ENCODE measurements at regions not wholly inside any gene's neighbourhood (a gene's known extent, or its start where the extent isn't known, plus 50 kb on each side); places are given as distances from the start of the nearest gene placed in this dataset.

DNA sequence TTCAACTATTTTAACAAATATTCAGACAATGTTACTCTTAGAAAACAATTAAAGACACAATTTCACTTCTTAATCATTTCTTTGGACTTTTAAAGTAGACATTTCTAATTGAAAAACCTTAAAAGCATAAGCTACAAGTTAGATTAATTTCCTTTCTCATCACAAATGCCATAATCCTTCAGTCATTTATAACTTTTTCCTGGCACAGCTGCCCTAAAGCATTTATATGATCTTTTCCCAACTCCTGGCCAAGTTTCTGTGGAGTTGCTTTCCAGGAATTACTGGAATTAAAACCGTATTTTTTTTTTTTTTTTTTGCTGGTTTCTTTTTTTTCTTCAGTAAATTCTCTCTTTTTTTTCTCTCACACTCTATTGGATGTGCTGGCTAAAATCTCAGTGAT, 615.9 kb downstream of the TBC1D4 start:
- H3K4me3 ChIP-seq (ENCODE audit: low read depth in 1 of 2, low read length in 2 of 2): no peak overlapping the region
- H3K36me3 ChIP-seq (ENCODE audit: control insufficient read depth in 1 of 2, insufficient read depth in 2 of 2, low read length in 2 of 2): no peaks in the 10 kb centered on the region
- H3K27me3 ChIP-seq (ENCODE audit: low read depth, low read length): no peaks in the 10 kb centered on the region
- H3K4me1 ChIP-seq (ENCODE audit: control insufficient read depth in 1 of 2, insufficient read depth in 2 of 2, low read length in 2 of 2): no peaks in the 10 kb centered on the region
- H3K9me3 ChIP-seq (ENCODE audit: control insufficient read depth in 1 of 2, low read length in 2 of 2): peaks cover 0 to 6% of the 10 kb centered on the region in 2 donors
- H3K27ac ChIP-seq (ENCODE audit: low read length): no peak overlapping the region

GRCh38 chr13:74865656-74866055, 616.3 kb downstream of the TBC1D4 start:
- no peaks in the 10 kb centered on the region for H3K27me3 ChIP-seq (ENCODE audit: low read depth, low read length)
- no peaks in the 10 kb centered on the region for H3K36me3 ChIP-seq (ENCODE audit: control insufficient read depth in 1 of 2, insufficient read depth in 2 of 2, low read length in 2 of 2)
- H3K9me3 ChIP-seq (ENCODE audit: control insufficient read depth in 1 of 2, low read length in 2 of 2): peaks cover 0 to 6% of the 10 kb centered on the region in 2 donors
- H3K4me3 ChIP-seq (ENCODE audit: low read depth in 1 of 2, low read length in 2 of 2): no peak overlapping the region
- no peak overlapping the region for H3K27ac ChIP-seq (ENCODE audit: low read length)
- H3K4me1 ChIP-seq (ENCODE audit: control insufficient read depth in 1 of 2, insufficient read depth in 2 of 2, low read length in 2 of 2): no peaks in the 10 kb centered on the region

DNA sequence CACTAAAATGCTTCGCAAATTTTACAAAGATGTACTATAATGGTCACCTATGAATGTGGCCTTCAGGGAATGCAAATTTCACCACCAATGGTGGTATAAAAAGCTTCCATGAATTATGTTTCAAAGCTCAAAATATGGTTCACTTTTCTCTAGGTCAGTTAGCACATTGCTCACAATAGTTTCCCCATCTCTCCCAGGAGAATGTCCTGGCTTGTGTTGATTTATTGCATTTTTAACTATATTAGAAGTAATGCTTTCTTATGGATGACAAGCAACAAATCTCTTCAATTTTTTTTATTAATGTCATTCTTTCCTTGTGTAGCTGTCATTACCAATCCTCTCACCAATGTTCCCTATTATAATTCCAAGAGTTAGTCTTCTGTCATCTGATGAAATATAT, 621.2 kb downstream of the TBC1D4 start:
- H3K4me1 ChIP-seq (ENCODE audit: control insufficient read depth in 1 of 2, insufficient read depth in 2 of 2, low read length in 2 of 2): no peaks in the 10 kb centered on the region

DNA sequence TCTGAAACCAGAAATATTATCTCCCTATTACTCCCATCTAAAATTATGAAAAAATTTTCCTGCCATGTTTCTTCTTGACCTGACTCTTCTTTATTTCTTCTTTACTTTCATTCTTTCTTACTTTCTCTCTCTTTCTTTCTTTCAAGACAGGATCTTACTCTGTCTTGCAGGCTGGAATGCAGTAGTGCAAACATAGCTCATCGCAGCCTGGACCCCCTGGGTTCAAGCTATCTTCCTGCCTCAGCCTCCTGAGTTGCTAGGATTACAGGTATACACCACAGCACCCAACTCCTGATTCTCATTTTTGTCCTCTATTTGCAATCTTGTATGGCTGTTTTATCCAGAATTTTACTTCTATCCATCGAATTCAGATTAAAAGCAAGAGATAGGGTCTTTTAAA, 631.1 kb downstream of the TBC1D4 start:
- no peaks in the 10 kb centered on the region for H3K27me3 ChIP-seq (ENCODE audit: low read depth, low read length)
- no peak overlapping the region for H3K27ac ChIP-seq (ENCODE audit: low read length)
- H3K4me3 ChIP-seq (ENCODE audit: low read depth in 1 of 2, low read length in 2 of 2): no peak overlapping the region
- H3K9me3 ChIP-seq (ENCODE audit: control insufficient read depth in 1 of 2, low read length in 2 of 2): peaks cover 4 to 5% of the 10 kb centered on the region in 2 donors
- H3K36me3 ChIP-seq (ENCODE audit: control insufficient read depth in 1 of 2, insufficient read depth in 2 of 2, low read length in 2 of 2): no peaks in the 10 kb centered on the region
- H3K4me1 ChIP-seq (ENCODE audit: control insufficient read depth in 1 of 2, insufficient read depth in 2 of 2, low read length in 2 of 2): no peaks in the 10 kb centered on the region

More for the DNA sequence above, 621.2 kb downstream of the TBC1D4 start:
- Histone ChIP-seq H3K9me3 (ENCODE audit: control insufficient read depth in 1 of 2, low read length in 2 of 2) (peaks cover 0 to 5% of the 10 kb centered on the region in 2 donors), H3K27me3 (ENCODE audit: low read depth, low read length) (no peaks in the 10 kb centered on the region), H3K4me3 (ENCODE audit: low read depth in 1 of 2, low read length in 2 of 2) (no peak overlapping the region), H3K27ac (ENCODE audit: low read length) (no peak overlapping the region), H3K36me3 (ENCODE audit: control insufficient read depth in 1 of 2, insufficient read depth in 2 of 2, low read length in 2 of 2) (no peaks in the 10 kb centered on the region)

GRCh38 chr13:74847966-74848365, 634.0 kb downstream of the TBC1D4 start:
- Histone ChIP-seq H3K36me3 (ENCODE audit: control insufficient read depth in 1 of 2, insufficient read depth in 2 of 2, low read length in 2 of 2) (no peaks in the 10 kb centered on the region), H3K4me3 (ENCODE audit: low read depth in 1 of 2, low read length in 2 of 2) (peak overlapping the region in 1 of 2 donors; percentile 18), H3K27ac (ENCODE audit: low read length) (no peak overlapping the region), H3K27me3 (ENCODE audit: low read depth, low read length) (no peaks in the 10 kb centered on the region), H3K9me3 (ENCODE audit: control insufficient read depth in 1 of 2, low read length in 2 of 2) (peaks cover 4 to 5% of the 10 kb centered on the region in 2 donors), H3K4me1 (ENCODE audit: control insufficient read depth in 1 of 2, insufficient read depth in 2 of 2, low read length in 2 of 2) (no peaks in the 10 kb centered on the region)

DNA sequence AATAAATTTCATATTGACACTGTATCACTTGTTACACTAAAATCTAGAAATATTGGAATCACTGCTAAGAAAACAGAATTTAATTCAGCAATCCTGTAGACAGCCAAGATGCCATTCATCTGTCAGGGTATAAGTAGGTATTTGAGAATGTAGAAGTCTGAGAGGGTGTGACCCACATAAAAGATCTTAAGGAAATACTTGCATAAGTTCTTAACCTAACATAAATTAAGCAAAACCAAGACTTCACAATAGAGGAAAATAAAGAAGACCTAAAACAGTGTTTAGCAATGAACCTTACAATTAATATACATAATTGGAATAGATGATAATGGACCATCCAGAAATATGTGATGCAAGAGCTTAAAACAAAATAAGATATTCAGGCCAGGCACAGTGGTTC, 636.2 kb downstream of the TBC1D4 start:
- Histone ChIP-seq H3K4me3 (ENCODE audit: low read depth in 1 of 2, low read length in 2 of 2) (no peak overlapping the region), H3K4me1 (ENCODE audit: control insufficient read depth in 1 of 2, insufficient read depth in 2 of 2, low read length in 2 of 2) (no peaks in the 10 kb centered on the region), H3K9me3 (ENCODE audit: control insufficient read depth in 1 of 2, low read length in 2 of 2) (peaks cover 4 to 5% of the 10 kb centered on the region in 2 donors), H3K36me3 (ENCODE audit: control insufficient read depth in 1 of 2, insufficient read depth in 2 of 2, low read length in 2 of 2) (no peaks in the 10 kb centered on the region), H3K27ac (ENCODE audit: low read length) (no peak overlapping the region), H3K27me3 (ENCODE audit: low read depth, low read length) (no peaks in the 10 kb centered on the region)

DNA sequence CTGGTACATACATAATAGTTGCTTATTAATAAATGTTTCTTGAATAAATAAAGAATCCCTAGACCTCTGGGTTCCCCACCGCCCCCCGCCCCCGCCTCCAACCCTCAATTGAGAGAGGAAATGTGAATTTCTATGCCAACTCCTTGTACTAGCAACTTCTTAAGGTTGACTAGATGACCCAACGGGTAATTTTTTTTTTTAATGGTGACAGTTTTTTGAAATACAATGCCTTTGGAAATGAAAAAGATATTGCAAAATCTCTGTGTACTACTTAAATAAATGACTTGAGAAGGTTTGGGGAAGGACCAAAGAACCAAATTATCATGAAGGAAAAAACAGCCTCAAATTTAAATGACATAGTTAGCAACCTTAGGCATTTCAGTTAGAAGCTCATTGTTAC, 640.3 kb downstream of the TBC1D4 start:
- no peak overlapping the region for H3K4me3 ChIP-seq (ENCODE audit: low read depth in 1 of 2, low read length in 2 of 2)
- H3K4me1 ChIP-seq (ENCODE audit: control insufficient read depth in 1 of 2, insufficient read depth in 2 of 2, low read length in 2 of 2): no peaks in the 10 kb centered on the region
- no peaks in the 10 kb centered on the region for H3K27me3 ChIP-seq (ENCODE audit: low read depth, low read length)
- no peaks in the 10 kb centered on the region for H3K9me3 ChIP-seq (ENCODE audit: control insufficient read depth in 1 of 2, low read length in 2 of 2)
- no peak overlapping the region for H3K27ac ChIP-seq (ENCODE audit: low read length)
- H3K36me3 ChIP-seq (ENCODE audit: control insufficient read depth in 1 of 2, insufficient read depth in 2 of 2, low read length in 2 of 2): no peaks in the 10 kb centered on the region

DNA sequence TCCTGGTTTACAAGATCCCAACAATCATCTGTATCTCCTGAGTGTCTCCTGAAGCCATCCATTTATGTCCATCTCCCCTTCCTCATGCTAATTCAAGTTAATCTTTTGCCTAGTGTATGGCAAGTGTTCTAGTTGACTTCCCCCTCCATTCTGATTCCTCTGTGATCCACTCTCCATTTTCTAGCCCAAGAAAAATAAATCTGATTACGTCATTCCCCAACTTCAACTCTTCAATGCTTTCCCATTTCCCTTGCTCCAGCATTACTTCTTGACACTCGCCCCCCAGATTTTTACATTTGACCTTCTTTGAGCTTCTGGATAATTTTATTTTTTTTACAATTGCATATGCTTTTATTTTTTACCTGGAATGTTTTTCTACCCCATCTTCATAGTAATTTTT, 640.8 kb downstream of the TBC1D4 start:
- no peaks in the 10 kb centered on the region for H3K36me3 ChIP-seq (ENCODE audit: control insufficient read depth in 1 of 2, insufficient read depth in 2 of 2, low read length in 2 of 2)
- H3K4me3 ChIP-seq (ENCODE audit: low read depth in 1 of 2, low read length in 2 of 2): no peak overlapping the region
- H3K27me3 ChIP-seq (ENCODE audit: low read depth, low read length): no peaks in the 10 kb centered on the region
- H3K27ac ChIP-seq (ENCODE audit: low read length): no peak overlapping the region
- H3K4me1 ChIP-seq (ENCODE audit: control insufficient read depth in 1 of 2, insufficient read depth in 2 of 2, low read length in 2 of 2): no peaks in the 10 kb centered on the region
- H3K9me3 ChIP-seq (ENCODE audit: control insufficient read depth in 1 of 2, low read length in 2 of 2): no peaks in the 10 kb centered on the region

- Histone ChIP-seq H3K9me3 (ENCODE audit: control insufficient read depth in 1 of 2, low read length in 2 of 2) (no peaks in the 10 kb centered on the region), H3K4me1 (ENCODE audit: control insufficient read depth in 1 of 2, insufficient read depth in 2 of 2, low read length in 2 of 2) (no peaks in the 10 kb centered on the region), H3K36me3 (ENCODE audit: control insufficient read depth in 1 of 2, insufficient read depth in 2 of 2, low read length in 2 of 2) (no peaks in the 10 kb centered on the region), H3K27me3 (ENCODE audit: low read depth, low read length) (no peaks in the 10 kb centered on the region), H3K4me3 (ENCODE audit: low read depth in 1 of 2, low read length in 2 of 2) (no peak overlapping the region), H3K27ac (ENCODE audit: low read length) (no peak overlapping the region)
Measured at GRCh38 chr13:74839656-74840055, 642.3 kb downstream of the TBC1D4 start.

DNA sequence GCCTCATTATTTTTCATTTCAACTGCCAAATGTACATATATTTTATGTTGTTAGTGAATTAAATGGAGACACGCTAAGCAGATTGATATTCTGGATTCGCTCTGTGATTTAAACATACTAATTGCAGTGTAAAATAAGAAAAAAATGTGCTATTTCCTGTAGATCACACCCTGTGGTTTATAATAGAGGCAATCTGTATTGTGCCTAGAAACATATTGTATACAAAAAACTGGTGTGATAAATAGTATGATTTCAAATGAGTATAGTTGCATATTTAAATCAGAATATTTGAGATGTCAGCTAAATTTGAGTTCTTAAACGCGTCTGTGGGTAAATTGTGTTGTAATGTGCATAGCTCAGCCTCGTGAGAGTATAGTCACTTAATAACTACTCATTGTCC, 643.9 kb downstream of the TBC1D4 start:
- Histone ChIP-seq H3K36me3 (ENCODE audit: control insufficient read depth in 1 of 2, insufficient read depth in 2 of 2, low read length in 2 of 2) (no peaks in the 10 kb centered on the region), H3K4me3 (ENCODE audit: low read depth in 1 of 2, low read length in 2 of 2) (no peak overlapping the region), H3K27me3 (ENCODE audit: low read depth, low read length) (no peaks in the 10 kb centered on the region), H3K4me1 (ENCODE audit: control insufficient read depth in 1 of 2, insufficient read depth in 2 of 2, low read length in 2 of 2) (no peaks in the 10 kb centered on the region), H3K9me3 (ENCODE audit: control insufficient read depth in 1 of 2, low read length in 2 of 2) (no peaks in the 10 kb centered on the region), H3K27ac (ENCODE audit: low read length) (no peak overlapping the region)

DNA sequence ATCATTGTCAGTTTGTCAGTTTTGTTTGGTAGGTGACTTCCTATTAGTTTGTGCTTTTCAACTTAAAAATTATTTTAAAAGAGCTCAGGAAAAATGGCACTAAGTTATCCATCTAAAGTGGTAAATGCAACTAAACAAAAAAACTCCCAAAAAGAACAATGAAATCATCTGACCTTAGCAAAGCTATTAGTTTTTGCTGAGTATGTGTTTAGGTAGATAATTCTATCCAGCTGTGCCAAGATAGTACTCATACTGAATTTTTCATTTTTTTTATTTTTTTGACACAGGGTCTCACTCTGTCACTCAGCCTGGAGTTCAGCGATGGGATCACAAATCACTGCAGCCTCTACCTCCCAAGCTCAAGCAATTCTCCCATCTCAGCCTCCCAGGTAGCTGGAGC, 645.3 kb downstream of the TBC1D4 start:
- Histone ChIP-seq H3K27ac (ENCODE audit: low read length) (no peak overlapping the region), H3K4me3 (ENCODE audit: low read depth in 1 of 2, low read length in 2 of 2) (no peak overlapping the region), H3K4me1 (ENCODE audit: control insufficient read depth in 1 of 2, insufficient read depth in 2 of 2, low read length in 2 of 2) (no peaks in the 10 kb centered on the region), H3K27me3 (ENCODE audit: low read depth, low read length) (no peaks in the 10 kb centered on the region), H3K36me3 (ENCODE audit: control insufficient read depth in 1 of 2, insufficient read depth in 2 of 2, low read length in 2 of 2) (no peaks in the 10 kb centered on the region), H3K9me3 (ENCODE audit: control insufficient read depth in 1 of 2, low read length in 2 of 2) (no peaks in the 10 kb centered on the region)

DNA sequence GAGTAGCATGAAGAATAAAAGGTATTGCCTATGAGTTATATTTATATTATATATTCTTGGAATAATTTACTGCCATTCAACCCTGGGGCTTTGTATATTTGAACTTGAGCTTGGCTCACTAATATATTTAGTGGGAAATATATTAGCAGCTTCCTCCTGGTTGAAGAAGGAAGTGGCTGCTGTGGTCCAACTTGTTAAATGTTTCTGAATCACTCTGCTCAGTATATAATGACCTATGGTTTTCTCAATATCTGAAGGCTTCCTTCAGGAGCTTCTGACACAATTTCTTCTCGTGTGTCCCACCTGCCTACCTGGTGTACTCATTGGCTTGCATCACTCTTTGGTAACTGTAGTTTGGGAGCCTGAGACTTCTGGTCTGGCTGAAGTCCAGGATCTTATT, 646.4 kb downstream of the TBC1D4 start:
- H3K4me1 ChIP-seq (ENCODE audit: control insufficient read depth in 1 of 2, insufficient read depth in 2 of 2, low read length in 2 of 2): no peaks in the 10 kb centered on the region
- H3K4me3 ChIP-seq (ENCODE audit: low read depth in 1 of 2, low read length in 2 of 2): no peak overlapping the region
- no peak overlapping the region for H3K27ac ChIP-seq (ENCODE audit: low read length)
- H3K9me3 ChIP-seq (ENCODE audit: control insufficient read depth in 1 of 2, low read length in 2 of 2): no peaks in the 10 kb centered on the region
- H3K27me3 ChIP-seq (ENCODE audit: low read depth, low read length): no peaks in the 10 kb centered on the region
- H3K36me3 ChIP-seq (ENCODE audit: control insufficient read depth in 1 of 2, insufficient read depth in 2 of 2, low read length in 2 of 2): no peaks in the 10 kb centered on the region

All from muscle layer of duodenum (tissue), 2 donors.